Sciatic nerve (tissue), 2 donors: ENCODE measurements at regions not wholly inside any gene's neighbourhood (a gene's known extent, or its start where the extent isn't known, plus 50 kb on each side); places are given as distances from the start of the nearest gene placed in this dataset.

Experiments used
- ATAC-seq: fragments of 200-7000 bp; cut with Tn5 transposase; one replicate; pipeline ENCODE4 v1.9.1; 2020; ENCODE audit warnings: mild to moderate bottlenecking, moderate library complexity
- DNase-seq: peaks from one replicate; pipeline ENCODE4 v3.0.0-alpha.2; 2020; ENCODE audit warnings: low spot score
- intact Hi-C: fragments of 100-400 bp; cut with DNase I; formaldehyde crosslinking; loops from one replicate; pipeline ENCODE4 v1.14.2; 2022
- donor health status: DM: no; HTN: no; CAD: no.
- donor health status: DM: no; HTN: no; CAD: no.

GRCh38 chr5:156148301-156148700 lies 178.7 kb upstream of the SGCD start:
- no peak for DNase-seq
- intact Hi-C loops: no loop called here
- no peak for ATAC-seq

- intact Hi-C loops: no loop called here
- no peak for DNase-seq
- ATAC-seq: no peak
Measured at GRCh38 chr5:156149213-156149612, 177.8 kb upstream of the SGCD start.

- ATAC-seq (no peak), DNase-seq (no peak)
- intact Hi-C loops: no loop called here
Measured at GRCh38 chr5:156153602-156154001, 173.4 kb upstream of the SGCD start.

GRCh38 chr5:156154757-156155156 lies 172.2 kb upstream of the SGCD start:
- DNase-seq: no peak
- intact Hi-C loops: no loop called here
- no peak for ATAC-seq

- no peak for DNase-seq
- ATAC-seq: no peak
- intact Hi-C loops: no loop called here
Measured at GRCh38 chr5:156155598-156155997, 171.4 kb upstream of the SGCD start.

- ATAC-seq (no peak), DNase-seq (no peak)
- intact Hi-C loops: no loop called here
Measured at GRCh38 chr5:156164306-156164705, 162.7 kb upstream of the SGCD start.

GRCh38 chr5:156169495-156169894 lies 157.5 kb upstream of the SGCD start:
- ATAC-seq (no peak), DNase-seq (no peak)
- intact Hi-C loops: no loop called here

- intact Hi-C loops: no loop called here
- ATAC-seq: no peak
- no peak for DNase-seq
Measured at GRCh38 chr5:156170351-156170961, 156.5 kb upstream of the SGCD start.

GRCh38 chr5:156174225-156174624 lies 152.7 kb upstream of the SGCD start:
- no peak for ATAC-seq
- intact Hi-C loops: no loop called here
- no peak for DNase-seq

GRCh38 chr5:156178117-156178516 lies 148.8 kb upstream of the SGCD start:
- ATAC-seq (no peak), DNase-seq (no peak)
- intact Hi-C loops: no loop called here

- ATAC-seq (no peak), DNase-seq (no peak)
- intact Hi-C loops: no loop called here
Measured at GRCh38 chr5:156181656-156182055, 145.3 kb upstream of the SGCD start.

GRCh38 chr5:156182174-156182967 lies 144.6 kb upstream of the SGCD start:
- no peak for DNase-seq
- intact Hi-C loops: no loop called here
- no peak for ATAC-seq

- no peak for DNase-seq
- no peak for ATAC-seq
- intact Hi-C loops: no loop called here
Measured at GRCh38 chr5:156186760-156187159, 140.2 kb upstream of the SGCD start.

GRCh38 chr5:156188016-156188415 lies 138.9 kb upstream of the SGCD start:
- DNase-seq: no peak
- intact Hi-C loops: no loop called here
- ATAC-seq: no peak

GRCh38 chr5:156189628-156190027 lies 137.3 kb upstream of the SGCD start:
- intact Hi-C loops: no loop called here
- ATAC-seq (no peak), DNase-seq (no peak)

GRCh38 chr5:156191547-156191946 lies 135.4 kb upstream of the SGCD start:
- DNase-seq (no peak), ATAC-seq (no peak)
- intact Hi-C loops: no loop called here

- intact Hi-C loops: no loop called here
- DNase-seq (no peak), ATAC-seq (no peak)
Measured at GRCh38 chr5:156197042-156197635, 129.8 kb upstream of the SGCD start.

- no peak for ATAC-seq
- intact Hi-C loops: no loop called here
- no peak for DNase-seq
Measured at GRCh38 chr5:156199045-156199444, 127.9 kb upstream of the SGCD start.

GRCh38 chr5:156200938-156201787 lies 125.8 kb upstream of the SGCD start:
- ATAC-seq: no peak
- intact Hi-C loops: no loop called here
- no peak for DNase-seq
